Brain pericyte (primary cell): ENCODE measurements at regions not wholly inside any gene's neighbourhood (a gene's known extent, or its start where the extent isn't known, plus 50 kb on each side); places are given as distances from the start of the nearest gene placed in this dataset.

Experiments
- DNase-seq: peaks from one replicate; pipeline ENCODE4 v3.0.0-alpha.2; 2012; ENCODE audit warnings: low read depth, low spot score

- no peak for DNase-seq
Observed at GRCh38 chr7:96410126-96410839, 88.4 kb upstream of the SLC25A13 start.

- DNase-seq, result no peak
Observed at GRCh38 chr7:96408881-96409280, 87.0 kb upstream of the SLC25A13 start.

GRCh38 chr7:96407427-96407826 is 85.5 kb upstream of the SLC25A13 start:
- no peak for DNase-seq

- no peak for DNase-seq
Observed at GRCh38 chr7:96402913-96403312, 81.0 kb upstream of the SLC25A13 start.

- DNase-seq, result no peak
Observed at GRCh38 chr7:96401200-96401599, 79.3 kb upstream of the SLC25A13 start.

GRCh38 chr7:96400518-96400917 is 78.6 kb upstream of the SLC25A13 start:
- no peak for DNase-seq

- no peak for DNase-seq
Observed at GRCh38 chr7:96400001-96400400, 78.1 kb upstream of the SLC25A13 start.

- no peak for DNase-seq
Observed at GRCh38 chr7:96397936-96398598, 76.2 kb upstream of the SLC25A13 start.

- peak; percentile 21 for DNase-seq
Observed at GRCh38 chr7:96388620-96389383, 66.9 kb upstream of the SLC25A13 start.

GRCh38 chr7:96388166-96388565 is 66.3 kb upstream of the SLC25A13 start:
- DNase-seq, result no peak

GRCh38 chr7:96380111-96380512 is 58.2 kb upstream of the SLC25A13 start:
- DNase-seq, result no peak

- no peak for DNase-seq
Observed at GRCh38 chr7:96377399-96377798, 55.5 kb upstream of the SLC25A13 start.
